Type B pancreatic cell (in vitro differentiated cells): ENCODE measurements at regions not wholly inside any gene's neighbourhood (a gene's known extent, or its start where the extent isn't known, plus 50 kb on each side); places are given as distances from the start of the nearest gene placed in this dataset.

ENCODE experiments used
- DNase-seq: peaks from one replicate; pipeline ENCODE4 v3.0.0; 2021; ENCODE audit warnings: mixed read lengths; ENCODE audit not compliant: unreplicated experiment; ENCODE audit errors: extremely low spot score
- H3K27ac Mint-ChIP-seq: 2 replicates; pipeline ENCODE4 v1.8.0; 2021; ENCODE audit warnings: mild to moderate bottlenecking, mixed read lengths
- H3K27me3 Mint-ChIP-seq: 2 replicates; pipeline ENCODE4 v1.8.0; 2021; ENCODE audit warnings: mixed read lengths
- H3K36me3 Mint-ChIP-seq: 2 replicates; pipeline ENCODE4 v1.8.0; 2021; ENCODE audit warnings: mixed read lengths
- H3K4me1 Mint-ChIP-seq: one replicate; pipeline ENCODE4 v1.8.0; 2021; ENCODE audit warnings: mixed read lengths; ENCODE audit not compliant: unreplicated experiment
- H3K4me3 Mint-ChIP-seq: 2 replicates; pipeline ENCODE4 v1.8.0; 2021; ENCODE audit warnings: mild to moderate bottlenecking, mixed read lengths
- H3K9me3 Mint-ChIP-seq: 2 replicates; pipeline ENCODE4 v1.8.0; 2021; ENCODE audit warnings: mixed read lengths
- CTCF ChIP-seq: fragments of 200-600 bp; sonication (generic); conservative IDR thresholded peaks from 2 replicates; pipeline ENCODE4 v1.5.0; 2021; ENCODE audit warnings: antibody characterized with exemption, mild to moderate bottlenecking

DNA sequence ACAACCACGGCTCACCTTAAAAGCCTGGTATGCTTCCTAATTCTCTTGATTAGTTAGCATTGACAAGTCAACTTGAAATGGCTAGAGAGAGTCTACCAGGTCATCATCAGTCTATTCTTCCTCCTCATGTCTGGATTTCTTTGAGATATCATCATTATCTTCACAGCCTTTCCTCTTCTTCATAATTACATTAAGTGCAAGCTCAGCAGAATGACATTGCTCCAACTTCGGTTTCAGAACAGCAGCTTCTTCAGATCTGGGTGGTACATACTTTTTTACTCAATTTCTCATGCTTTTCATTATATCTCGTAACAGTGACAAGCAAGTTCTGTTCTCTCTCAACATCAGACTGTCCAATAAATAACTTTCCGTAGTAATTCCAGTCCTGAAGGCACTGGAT lies 337.5 kb upstream of the TENM3 start:
- Mint-ChIP-seq H3K36me3 (no peaks in the 10 kb centered on the region), H3K4me3 (no peak overlapping the region)
- DNase-seq = no peak

GRCh38 chr4:181908168-181908567 lies 335.0 kb upstream of the TENM3 start:
- Mint-ChIP-seq H3K27me3 (no peaks in the 10 kb centered on the region), H3K36me3 (no peaks in the 10 kb centered on the region), H3K27ac (no peak overlapping the region), H3K4me1 (no peaks in the 10 kb centered on the region), H3K9me3 (peaks cover 18% of the 10 kb centered on the region), H3K4me3 (no peak overlapping the region)
- DNase-seq = no peak
- TF ChIP-seq CTCF = no peak

More for the DNA sequence above, 337.5 kb upstream of the TENM3 start:
- H3K27ac Mint-ChIP-seq = no peak overlapping the region
- no peaks in the 10 kb centered on the region for H3K4me1 Mint-ChIP-seq
- peaks cover 12% of the 10 kb centered on the region for H3K9me3 Mint-ChIP-seq
- no peak for TF ChIP-seq CTCF
- peaks cover 2% of the 10 kb centered on the region for H3K27me3 Mint-ChIP-seq

GRCh38 chr4:181909368-181909767 lies 333.8 kb upstream of the TENM3 start:
- H3K27ac Mint-ChIP-seq = no peak overlapping the region
- H3K9me3 Mint-ChIP-seq = peaks cover 19% of the 10 kb centered on the region
- no peak overlapping the region for H3K4me3 Mint-ChIP-seq

DNA sequence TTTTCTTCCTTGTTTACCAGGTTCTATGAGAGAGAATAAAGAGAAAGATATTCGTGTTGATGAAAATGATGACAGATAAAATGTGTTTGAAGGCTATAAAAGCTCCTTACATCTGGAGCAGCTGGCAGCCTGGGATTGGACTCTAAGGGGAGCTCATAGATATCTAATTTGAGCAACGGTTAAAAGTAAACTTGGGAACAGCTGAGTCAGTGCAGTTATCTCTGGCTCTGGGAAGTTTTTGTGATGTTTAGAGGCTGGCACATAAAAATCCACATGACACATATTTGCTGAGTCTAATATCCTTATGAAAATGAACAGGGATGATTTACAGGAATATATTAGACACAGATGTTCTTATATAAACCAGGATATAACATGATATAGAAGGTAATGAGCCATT lies 331.8 kb upstream of the TENM3 start:
- no peak overlapping the region for H3K4me3 Mint-ChIP-seq
- no peaks in the 10 kb centered on the region for H3K36me3 Mint-ChIP-seq
- TF ChIP-seq CTCF = no peak
- H3K9me3 Mint-ChIP-seq = peaks cover 17% of the 10 kb centered on the region
- H3K27ac Mint-ChIP-seq = no peak overlapping the region
- no peak for DNase-seq
- H3K4me1 Mint-ChIP-seq = no peaks in the 10 kb centered on the region
- H3K27me3 Mint-ChIP-seq = no peaks in the 10 kb centered on the region

More at GRCh38 chr4:181909368-181909767, 333.8 kb upstream of the TENM3 start:
- DNase-seq = no peak
- no peak for TF ChIP-seq CTCF
- Mint-ChIP-seq H3K27me3 (no peaks in the 10 kb centered on the region), H3K36me3 (no peaks in the 10 kb centered on the region), H3K4me1 (no peaks in the 10 kb centered on the region)

DNA sequence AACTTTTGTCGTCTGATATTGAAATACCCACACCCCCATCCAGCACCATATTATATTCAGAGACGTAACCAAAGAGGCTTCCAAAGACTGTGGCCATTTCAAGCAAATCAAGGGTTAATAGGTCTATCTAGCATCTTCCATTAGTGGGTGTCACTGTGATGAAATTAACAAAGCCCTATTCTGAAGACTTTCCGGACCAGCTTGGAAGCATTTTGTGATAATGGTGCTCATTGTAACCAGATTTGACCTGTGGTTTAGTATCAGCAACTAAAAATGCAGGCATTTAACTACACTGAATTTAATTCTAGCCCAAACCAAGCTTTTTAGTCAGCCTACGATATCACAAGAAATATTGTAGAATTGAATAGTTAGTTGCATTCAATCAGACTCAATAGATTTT lies 309.7 kb upstream of the TENM3 start:
- DNase-seq = no peak
- no peak for TF ChIP-seq CTCF
- Mint-ChIP-seq H3K4me3 (no peak overlapping the region), H3K27ac (no peak overlapping the region), H3K4me1 (no peaks in the 10 kb centered on the region), H3K36me3 (no peaks in the 10 kb centered on the region), H3K9me3 (peaks cover 11% of the 10 kb centered on the region), H3K27me3 (no peaks in the 10 kb centered on the region)

GRCh38 chr4:181938631-181939030 lies 304.6 kb upstream of the TENM3 start:
- Mint-ChIP-seq H3K9me3 (no peaks in the 10 kb centered on the region), H3K27ac (no peak overlapping the region), H3K4me1 (no peaks in the 10 kb centered on the region), H3K36me3 (no peaks in the 10 kb centered on the region), H3K27me3 (no peaks in the 10 kb centered on the region), H3K4me3 (no peak overlapping the region)
- no peak for DNase-seq
- TF ChIP-seq CTCF = no peak
